Parathyroid adenoma (tissue), 2 donors: ENCODE measurements at regions not wholly inside any gene's neighbourhood (a gene's known extent, or its start where the extent isn't known, plus 50 kb on each side); places are given as distances from the start of the nearest gene placed in this dataset.

Experiments
- H2AFZ ChIP-seq: fragments of 300-600 bp; sonication (generic); one replicate; pipeline ENCODE4 v1.7.0; 2017; ENCODE audit warnings: antibody characterized with exemption, mild to moderate bottlenecking
- H3K27ac ChIP-seq: fragments of 300-600 bp; sonication (generic); one replicate; pipeline ENCODE4 v1.7.0; 2017
- H3K27me3 ChIP-seq: fragments of 300-600 bp; sonication (generic); one replicate; pipeline ENCODE4 v1.7.0; 2017; ENCODE audit warnings: low read length; ENCODE audit not compliant: control insufficient read depth, insufficient read depth
- H3K36me3 ChIP-seq: fragments of 300-600 bp; sonication (generic); one replicate; pipeline ENCODE4 v1.7.0; 2017; ENCODE audit warnings: low read length; ENCODE audit not compliant: control insufficient read depth, insufficient read depth
- H3K4me1 ChIP-seq: fragments of 300-600 bp; sonication (generic); one replicate; pipeline ENCODE4 v1.7.0; 2017; ENCODE audit warnings: control low read depth
- H3K4me2 ChIP-seq: fragments of 300-600 bp; sonication (generic); one replicate; pipeline ENCODE4 v1.7.0; 2017; ENCODE audit warnings: low read length
- H3K4me3 ChIP-seq: fragments of 300-600 bp; sonication (generic); one replicate; pipeline ENCODE4 v1.7.0; 2017; ENCODE audit warnings: low read depth, low read length
- H3K79me2 ChIP-seq: fragments of 300-600 bp; sonication (generic); one replicate; pipeline ENCODE4 v1.7.0; 2017; ENCODE audit warnings: control low read depth
- H3K9ac ChIP-seq: fragments of 300-600 bp; sonication (generic); one replicate; pipeline ENCODE4 v1.7.0; 2017; ENCODE audit warnings: mild to moderate bottlenecking
- H3K9me3 ChIP-seq: fragments of 300-600 bp; sonication (generic); one replicate; pipeline ENCODE4 v1.7.0; 2017; ENCODE audit warnings: low read length; ENCODE audit not compliant: control insufficient read depth
- CTCF ChIP-seq: fragments of 300-600 bp; sonication (generic); IDR thresholded peaks from one replicate; pipeline ENCODE4 v1.7.0; 2017; ENCODE audit warnings: antibody characterized with exemption, mild to moderate bottlenecking
- donor health status: primary hyperparathyroidism.

GRCh38 chr6:142562865-142563264, 261.1 kb downstream of the ADGRG6 start:
- no peaks in the 10 kb centered on the region for H3K9me3 ChIP-seq
- H3K79me2 ChIP-seq = no peaks in the 10 kb centered on the region
- H3K4me1 ChIP-seq = no peaks in the 10 kb centered on the region
- H3K36me3 ChIP-seq = no peaks in the 10 kb centered on the region
- H3K4me2 ChIP-seq = no peak overlapping the region
- no peak overlapping the region for H2AFZ ChIP-seq
- no peak overlapping the region for H3K4me3 ChIP-seq
- no peak overlapping the region for H3K9ac ChIP-seq
- H3K27ac ChIP-seq = no peak overlapping the region
- TF ChIP-seq CTCF = no peak
- no peaks in the 10 kb centered on the region for H3K27me3 ChIP-seq

GRCh38 chr6:142566628-142567396, 265.0 kb downstream of the ADGRG6 start:
- H3K4me1 ChIP-seq = no peaks in the 10 kb centered on the region
- no peaks in the 10 kb centered on the region for H3K36me3 ChIP-seq
- H3K9me3 ChIP-seq = no peaks in the 10 kb centered on the region
- H3K27ac ChIP-seq = no peak overlapping the region
- no peaks in the 10 kb centered on the region for H3K27me3 ChIP-seq
- no peaks in the 10 kb centered on the region for H3K79me2 ChIP-seq
- no peak overlapping the region for H2AFZ ChIP-seq
- no peak overlapping the region for H3K4me3 ChIP-seq
- H3K9ac ChIP-seq = no peak overlapping the region
- H3K4me2 ChIP-seq = no peak overlapping the region
- TF ChIP-seq CTCF = peak; percentile 66

DNA sequence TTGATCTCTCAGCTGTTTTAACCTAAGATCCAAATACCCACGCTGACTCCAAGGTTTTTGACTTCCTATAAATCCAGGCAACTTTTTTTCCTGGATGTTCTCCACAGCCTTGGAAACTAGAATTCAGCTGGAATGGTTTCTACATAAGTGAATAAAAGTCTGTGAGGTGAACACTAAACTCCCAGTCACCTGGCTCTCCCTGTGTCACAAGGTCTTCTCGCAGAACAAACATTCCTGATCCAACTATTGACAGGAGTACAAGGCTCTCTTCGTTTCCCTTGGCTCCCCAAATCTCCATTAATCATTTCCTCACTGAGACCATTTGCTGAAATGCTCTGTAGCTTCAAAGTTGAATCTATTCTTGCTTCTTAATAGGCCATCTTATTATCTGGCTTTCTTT, 265.7 kb downstream of the ADGRG6 start:
- H3K36me3 ChIP-seq = no peaks in the 10 kb centered on the region
- H3K79me2 ChIP-seq = no peaks in the 10 kb centered on the region
- H3K4me3 ChIP-seq = no peak overlapping the region
- H3K27me3 ChIP-seq = no peaks in the 10 kb centered on the region
- H3K4me2 ChIP-seq = no peak overlapping the region
- H3K9me3 ChIP-seq = no peaks in the 10 kb centered on the region
- H3K4me1 ChIP-seq = no peaks in the 10 kb centered on the region
- H3K27ac ChIP-seq = no peak overlapping the region
- no peak overlapping the region for H2AFZ ChIP-seq
- TF ChIP-seq CTCF = no peak
- H3K9ac ChIP-seq = no peak overlapping the region

- Histone ChIP-seq H3K9me3 (no peaks in the 10 kb centered on the region), H3K4me1 (no peaks in the 10 kb centered on the region), H3K9ac (no peak overlapping the region), H3K27me3 (no peaks in the 10 kb centered on the region), H2AFZ (peak overlapping the region; percentile 33), H3K36me3 (no peaks in the 10 kb centered on the region), H3K79me2 (no peaks in the 10 kb centered on the region), H3K4me2 (no peak overlapping the region), H3K27ac (no peak overlapping the region), H3K4me3 (no peak overlapping the region)
- no peak for TF ChIP-seq CTCF
Observed at GRCh38 chr6:142568857-142569597, 267.2 kb downstream of the ADGRG6 start.
